Uterus (tissue), 2 donors: ENCODE measurements at regions not wholly inside any gene's neighbourhood (a gene's known extent, or its start where the extent isn't known, plus 50 kb on each side); places are given as distances from the start of the nearest gene placed in this dataset.

Experiments used
- CTCF ChIP-seq, 4 experiments: fragments of 200-600 bp in 2 of 4; fragments of 450-650 bp in 2 of 4; sonication (generic) in 2 of 4; IDR thresholded peaks; one replicate each; pipeline ENCODE4 v1.5.1; 2016 to 2019; ENCODE audit warnings: antibody characterized with exemption in 4 of 4, mild to moderate bottlenecking in 2 of 4, moderate library complexity in 1 of 4
- POLR2A ChIP-seq, 2 donors: fragments of 450-650 bp; IDR thresholded peaks; one replicate each; pipeline ENCODE4 v1.6.1; 2016; ENCODE audit warnings: antibody characterized with exemption in 2 of 2, mild to moderate bottlenecking in 1 of 2, moderate library complexity in 1 of 2

DNA sequence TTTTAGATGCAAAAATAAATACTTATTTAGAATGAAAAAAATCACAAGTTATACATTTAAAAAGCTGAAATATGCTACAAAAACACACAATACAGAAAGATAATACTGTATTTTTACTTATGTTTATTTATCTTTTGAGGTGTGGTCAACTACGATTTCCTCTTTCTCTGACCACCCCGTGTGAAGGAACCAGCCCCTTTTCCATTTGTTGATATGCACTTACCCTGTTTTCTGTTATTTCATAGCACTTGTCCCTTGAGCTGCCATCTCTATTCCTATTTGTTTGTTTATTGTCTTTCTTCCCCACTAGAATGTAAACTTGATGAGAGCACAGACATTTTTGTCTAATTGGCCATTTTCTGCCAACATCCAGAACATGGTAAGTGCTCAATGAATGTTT lies 460.5 kb upstream of the TRIB2 start:
- TF ChIP-seq POLR2A (IDR thresholded peaks at IDR 0.05) (no peak), CTCF (IDR thresholded peaks at IDR 0.05) (no peak)
